ENCODE measurements at regions not wholly inside any gene's neighbourhood (a gene's known extent, or its start where the extent isn't known, plus 50 kb on each side); places are given as distances from the start of the nearest gene placed in this dataset.

GRCh38 chr20:51176446-51176845 lies 153.5 kb upstream of the KCNG1 start:
- Histone ChIP-seq H3K4me3 (no peak overlapping the region), H3K27me3 (peaks cover 32% of the 10 kb centered on the region), H3K9me3 (no peaks in the 10 kb centered on the region), H3K36me3 (no peaks in the 10 kb centered on the region), H3K27ac (no peak overlapping the region), H3K4me1 (no peaks in the 10 kb centered on the region)
- no peak for TF ChIP-seq POLR2A (IDR thresholded peaks at IDR 0.05)
- no peak for TF ChIP-seq CTCF (IDR thresholded peaks at IDR 0.05)
- no peak for TF ChIP-seq POLR2AphosphoS5 (IDR thresholded peaks at IDR 0.05)
- no peak for TF ChIP-seq EP300 (IDR thresholded peaks at IDR 0.05)
- 92% methylated on average over 4 of the region's 8 CpGs; no CpG with 5 or more reads in 1 of the 2 donors for WGBS, 2 donors (ENCODE audit: low coverage in 1 of 2)
- ATAC-seq = no peak

DNA sequence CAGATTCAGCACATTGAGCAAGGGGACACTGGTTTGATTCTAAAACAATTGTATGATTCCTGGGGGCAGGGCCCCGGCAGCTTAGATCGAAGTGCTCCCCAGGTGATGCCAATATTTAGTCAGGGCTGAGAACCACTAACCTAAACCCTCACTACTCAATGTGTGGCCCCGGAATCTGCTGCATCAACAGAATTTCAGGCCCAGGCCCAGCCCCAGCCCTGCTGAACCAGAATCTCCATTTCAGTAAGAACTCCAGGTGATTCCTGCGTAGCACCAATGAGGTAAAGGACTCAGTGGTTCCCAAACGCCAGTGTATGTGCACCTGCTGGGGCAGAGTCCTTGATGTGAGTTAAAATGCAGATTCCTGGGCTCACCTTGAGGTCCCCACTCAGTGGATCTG lies 152.8 kb upstream of the KCNG1 start:
- ATAC-seq = no peak
- Histone ChIP-seq H3K4me3 (no peak overlapping the region), H3K9me3 (no peaks in the 10 kb centered on the region), H3K27ac (no peak overlapping the region), H3K36me3 (no peaks in the 10 kb centered on the region), H3K27me3 (peaks cover 38% of the 10 kb centered on the region), H3K4me1 (no peaks in the 10 kb centered on the region)
- 79% methylated on average over 4 of the region's 5 CpGs; no CpG with 5 or more reads in 1 of the 2 donors for WGBS, 2 donors (ENCODE audit: low coverage in 1 of 2)
- no peak for TF ChIP-seq POLR2AphosphoS5 (IDR thresholded peaks at IDR 0.05)
- no peak for TF ChIP-seq POLR2A (IDR thresholded peaks at IDR 0.05)
- TF ChIP-seq CTCF (IDR thresholded peaks at IDR 0.05) = no peak
- TF ChIP-seq EP300 (IDR thresholded peaks at IDR 0.05) = no peak

DNA sequence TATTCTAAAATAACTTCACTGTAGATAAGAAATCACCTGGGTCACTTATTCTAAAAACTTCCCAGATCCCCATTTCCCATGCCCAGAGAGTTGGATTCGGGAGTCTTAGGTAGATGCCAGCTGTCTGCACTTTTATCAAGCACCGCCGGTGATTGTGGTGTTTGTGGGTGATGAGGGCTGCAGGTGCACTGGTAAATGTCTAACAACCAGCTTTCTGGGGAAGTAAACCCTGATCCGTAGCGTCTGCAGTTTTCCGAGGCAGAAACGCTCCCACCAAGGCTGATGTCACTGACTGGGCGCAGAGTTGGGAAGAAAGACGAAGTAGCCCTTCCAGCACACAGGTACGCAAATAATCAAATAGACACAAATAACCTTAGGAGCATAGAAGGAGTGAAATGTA lies 152.2 kb upstream of the KCNG1 start:
- H3K36me3 ChIP-seq = no peaks in the 10 kb centered on the region
- no peak overlapping the region for H3K4me3 ChIP-seq
- peaks cover 0 to 2% (median 0%) of the 10 kb centered on the region in 3 donors for H3K9me3 ChIP-seq
- H3K27ac ChIP-seq = no peak overlapping the region
- no peaks in the 10 kb centered on the region for H3K4me1 ChIP-seq
- 86 to 90% methylated on average over 1 to 10 of the region's 10 CpGs for WGBS, 2 donors (ENCODE audit: low coverage in 1 of 2)
- no peak for ATAC-seq
- peaks cover 40% of the 10 kb centered on the region for H3K27me3 ChIP-seq
- TF ChIP-seq POLR2AphosphoS5 (IDR thresholded peaks at IDR 0.05) (no peak), EP300 (IDR thresholded peaks at IDR 0.05) (no peak), CTCF (IDR thresholded peaks at IDR 0.05) (no peak), POLR2A (IDR thresholded peaks at IDR 0.05) (no peak)

GRCh38 chr20:51174536-51174935 lies 151.6 kb upstream of the KCNG1 start:
- H3K4me1 ChIP-seq = no peaks in the 10 kb centered on the region
- no peaks in the 10 kb centered on the region for H3K36me3 ChIP-seq
- peaks cover 36% of the 10 kb centered on the region for H3K27me3 ChIP-seq
- H3K9me3 ChIP-seq = peaks cover 0 to 8% (median 0%) of the 10 kb centered on the region in 3 donors
- TF ChIP-seq CTCF (IDR thresholded peaks at IDR 0.05) (no peak), POLR2AphosphoS5 (IDR thresholded peaks at IDR 0.05) (no peak), POLR2A (IDR thresholded peaks at IDR 0.05) (no peak), EP300 (IDR thresholded peaks at IDR 0.05) (no peak)
- H3K27ac ChIP-seq = no peak overlapping the region
- WGBS, 2 donors (ENCODE audit: low coverage in 1 of 2) = 83 to 84% methylated on average over 2 of the region's 2 CpGs
- ATAC-seq = no peak
- no peak overlapping the region for H3K4me3 ChIP-seq

DNA sequence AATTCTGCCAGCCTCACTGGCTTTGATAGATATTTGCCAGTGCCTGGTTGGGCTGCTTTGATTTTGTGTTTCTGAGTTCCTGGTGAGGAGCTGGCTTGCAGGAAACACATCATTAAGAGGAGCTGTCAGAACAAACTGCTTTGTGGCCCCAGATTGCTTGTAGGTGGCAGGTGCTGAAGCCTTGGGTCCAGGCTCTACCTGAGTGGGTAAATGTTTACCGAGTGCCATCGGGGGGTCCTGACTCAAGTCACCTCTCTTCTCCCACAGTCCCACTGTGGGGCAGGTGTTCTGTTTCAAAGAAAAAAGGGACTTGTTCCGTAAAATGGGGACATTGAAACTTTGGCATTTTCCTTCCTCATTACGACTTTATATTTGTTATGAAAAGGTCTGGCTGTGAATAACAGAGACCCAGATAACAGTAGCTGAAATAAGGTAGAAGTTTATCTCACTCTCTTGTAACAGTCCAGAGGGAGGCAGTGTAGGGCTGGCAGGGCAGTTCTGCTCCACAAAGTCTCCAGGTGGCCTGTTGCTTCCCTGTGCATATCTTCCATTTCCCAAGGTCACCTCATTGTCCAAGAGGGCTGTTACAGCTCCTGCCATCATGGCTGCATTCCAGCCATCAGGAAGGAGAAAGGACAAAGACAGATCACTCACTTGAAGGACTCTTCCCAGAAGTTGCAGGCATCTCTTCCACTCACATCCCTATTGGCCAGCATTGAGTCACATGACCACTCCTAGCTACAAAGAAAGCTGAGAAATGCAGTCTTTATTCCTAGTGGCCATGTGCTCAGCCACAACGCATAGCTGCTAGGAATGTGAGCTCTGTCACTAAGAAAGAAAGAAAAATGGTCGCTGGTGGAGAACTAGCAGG lies 149.9 kb upstream of the KCNG1 start:
- Histone ChIP-seq H3K9me3 (peaks cover 0 to 15% (median 0%) of the 10 kb centered on the region in 3 donors), H3K27me3 (peaks cover 29% of the 10 kb centered on the region)

More for the DNA sequence above, 149.9 kb upstream of the KCNG1 start:
- no peaks in the 10 kb centered on the region for H3K4me1 ChIP-seq
- no peak for ATAC-seq
- no peak overlapping the region for H3K27ac ChIP-seq
- 70 to 96% methylated on average over 4 to 6 of the region's 6 CpGs for WGBS, 2 donors (ENCODE audit: low coverage in 1 of 2)
- H3K4me3 ChIP-seq = no peak overlapping the region
- no peaks in the 10 kb centered on the region for H3K36me3 ChIP-seq
- no peak for TF ChIP-seq EP300 (IDR thresholded peaks at IDR 0.05)
- TF ChIP-seq POLR2AphosphoS5 (IDR thresholded peaks at IDR 0.05) = no peak
- no peak for TF ChIP-seq CTCF (IDR thresholded peaks at IDR 0.05)
- no peak for TF ChIP-seq POLR2A (IDR thresholded peaks at IDR 0.05)
